ENCODE measurements at regions not wholly inside any gene's neighbourhood (a gene's known extent, or its start where the extent isn't known, plus 50 kb on each side); places are given as distances from the start of the nearest gene placed in this dataset.
"Not testable (repeated sequence)": the region's sequence is repeated elsewhere in the genome, so short reads cannot be mapped to it uniquely, and the experiment has no call there.

DNA sequence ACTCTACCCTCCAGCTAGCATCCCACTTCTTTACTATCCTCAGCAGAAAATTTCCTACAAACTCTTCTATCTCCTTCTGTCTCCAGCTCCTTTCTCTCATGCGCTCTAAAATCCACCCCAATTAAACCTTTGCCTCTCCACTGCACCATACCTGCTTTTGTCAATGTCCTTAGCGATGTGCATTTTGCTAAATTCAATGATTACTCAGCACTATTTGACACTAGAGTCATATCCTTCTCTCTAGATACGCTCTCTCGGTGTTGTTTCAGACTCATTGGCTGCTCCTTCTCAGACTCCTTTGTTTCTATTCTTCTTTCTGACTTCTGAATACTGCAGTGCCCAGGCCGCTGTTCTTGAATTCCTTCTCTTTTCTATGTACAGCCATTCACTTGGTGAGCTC is 144.2 kb downstream of the HLX start:
- in situ Hi-C loops (cut with MboI; ENCODE audit: low sequenced_read_pairs): no loop called here

DNA sequence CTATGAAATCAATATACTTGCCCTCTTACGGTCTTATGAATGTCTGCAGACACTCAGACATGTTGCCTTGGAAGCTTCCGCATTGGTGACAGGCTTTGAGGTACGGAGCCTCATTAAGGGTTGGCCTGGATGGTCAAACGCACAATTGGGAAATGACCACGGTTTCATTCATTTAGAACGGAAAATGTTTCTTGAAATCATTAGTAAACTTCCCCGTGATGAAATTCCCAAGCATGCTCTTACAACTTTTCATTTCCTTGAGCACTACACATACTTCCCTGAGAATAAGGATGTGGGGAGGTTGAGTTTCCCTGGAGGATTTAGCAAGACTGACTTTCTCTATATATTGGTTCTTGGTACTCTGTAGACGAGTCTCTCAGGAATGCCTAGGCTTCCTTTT is 146.3 kb downstream of the HLX start:
- in situ Hi-C loops (cut with MboI; ENCODE audit: low sequenced_read_pairs): no loop called here

DNA sequence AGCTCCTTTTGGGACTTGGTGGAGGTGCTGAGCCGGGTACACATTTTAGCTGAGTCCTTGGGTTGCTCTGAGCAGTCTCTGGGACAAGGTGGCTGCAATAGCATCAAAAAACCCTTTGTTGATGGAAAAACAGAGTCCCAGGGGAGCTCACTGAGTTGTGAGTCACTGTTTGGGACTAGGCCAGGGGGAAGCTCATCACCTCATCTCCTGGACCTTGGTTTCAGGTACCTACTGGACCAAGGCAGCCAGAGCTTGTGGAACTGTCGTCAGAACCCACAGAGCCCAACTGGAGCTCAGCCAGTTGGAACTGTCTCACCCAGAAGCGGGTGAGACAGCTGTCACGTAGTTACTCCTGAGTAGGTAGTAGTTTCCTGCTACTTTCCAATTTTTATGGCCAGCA is 146.7 kb downstream of the HLX start:
- in situ Hi-C loops (cut with MboI; ENCODE audit: low sequenced_read_pairs): no loop called here

DNA sequence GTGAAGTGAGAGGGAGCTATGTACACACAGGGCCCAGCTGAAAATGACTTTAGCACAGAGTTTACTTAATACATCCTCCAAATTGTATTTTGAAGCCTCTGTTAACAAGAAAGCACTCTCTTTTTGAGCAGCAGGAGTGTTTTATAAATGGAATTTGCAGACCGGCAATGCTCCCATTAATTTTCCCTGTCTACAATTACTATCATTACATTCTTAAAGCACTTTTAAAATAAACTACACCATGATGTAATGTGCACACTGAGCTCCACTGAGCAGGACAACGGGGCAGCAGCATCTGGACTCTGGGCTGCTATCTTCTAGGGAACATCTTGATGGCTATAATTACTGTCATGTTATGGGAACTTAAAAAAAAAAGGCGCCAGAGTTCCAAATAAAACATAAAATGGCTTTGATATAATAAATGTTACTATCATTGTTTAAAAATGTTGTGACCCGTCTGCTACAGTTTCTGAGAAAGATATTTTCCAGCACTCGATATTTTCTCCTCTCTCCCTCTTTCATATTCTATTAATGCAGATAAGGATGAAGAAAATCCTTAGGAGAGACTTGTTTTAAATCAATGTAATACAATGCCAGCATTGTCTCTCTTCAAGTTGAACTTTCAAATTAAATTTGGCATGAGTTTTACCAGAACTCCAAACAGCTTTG is 150.9 kb downstream of the HLX start:
- in situ Hi-C loops (cut with MboI; ENCODE audit: low sequenced_read_pairs): no loop called here

DNA sequence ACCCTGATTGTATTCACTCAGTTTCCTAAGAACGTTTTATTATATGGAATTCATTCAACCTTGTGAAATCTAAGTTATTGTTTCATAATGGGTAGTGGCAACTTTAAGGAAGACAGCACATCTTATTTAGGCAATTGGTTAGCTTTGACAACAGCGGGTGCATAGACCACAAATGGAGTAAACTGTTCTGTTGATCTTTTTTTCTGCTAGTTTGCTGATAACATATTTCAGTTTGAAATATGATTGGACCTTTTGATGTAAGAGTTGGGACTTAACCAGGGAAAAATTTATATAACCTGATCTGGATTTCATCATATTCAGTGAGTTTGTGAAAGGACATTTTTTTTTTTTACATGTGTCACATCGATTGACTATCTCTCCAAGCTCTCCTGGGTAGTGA is 151.7 kb downstream of the HLX start:
- in situ Hi-C loops (cut with MboI; ENCODE audit: low sequenced_read_pairs): no loop called here

DNA sequence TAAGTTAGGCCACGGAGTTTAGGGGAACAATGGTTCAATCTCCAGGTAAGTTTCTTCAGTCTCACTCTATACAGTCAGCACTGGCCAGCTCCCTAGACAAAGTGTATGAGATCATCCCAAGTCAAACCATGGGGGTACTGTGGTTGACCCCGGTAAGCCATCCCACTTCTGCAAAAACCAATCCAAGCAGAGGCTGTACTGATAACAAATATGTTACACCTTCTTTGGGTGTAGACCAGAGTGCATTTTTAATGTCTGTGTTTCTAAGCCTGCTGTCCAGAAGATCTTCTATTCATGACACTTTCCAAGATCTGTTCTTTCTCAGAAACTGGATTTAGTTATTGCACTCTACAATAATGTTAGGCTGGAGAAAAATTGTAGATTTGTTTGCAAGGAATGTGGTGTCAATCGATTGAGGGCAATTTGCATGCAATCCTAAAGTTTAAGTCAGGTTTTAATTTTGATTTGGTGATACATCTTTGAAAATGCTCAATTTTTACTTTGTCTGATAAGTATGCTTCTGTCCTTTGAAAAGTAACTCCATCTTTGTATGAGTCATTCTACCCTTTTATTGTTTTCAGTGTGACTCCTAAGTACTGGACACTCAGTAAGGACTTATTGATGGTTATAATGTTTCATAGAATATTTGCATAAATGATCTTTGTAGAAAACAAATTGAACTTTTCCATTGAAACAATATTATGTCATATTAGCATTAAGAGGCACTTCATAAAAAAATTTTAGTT is 152.4 kb downstream of the HLX start:
- in situ Hi-C loops (cut with MboI; ENCODE audit: low sequenced_read_pairs): no loop called here

DNA sequence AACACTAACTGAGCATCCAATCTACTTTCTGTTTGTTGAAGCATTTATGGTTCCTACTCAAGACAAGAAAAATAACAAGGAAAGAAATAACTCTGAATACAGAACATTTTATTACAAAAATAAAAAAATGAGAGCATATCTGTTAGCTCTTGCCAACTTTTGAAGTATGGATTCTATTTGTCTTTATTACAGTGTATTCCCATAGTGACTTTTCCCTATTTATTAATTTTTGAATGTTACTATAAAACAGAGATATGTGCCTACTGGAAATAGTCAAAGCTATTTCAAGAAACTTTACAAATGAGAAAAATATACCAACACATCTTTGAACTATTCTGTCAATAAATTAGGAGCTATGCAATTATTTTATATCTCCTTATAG is 153.0 kb downstream of the HLX start:
- in situ Hi-C loops (cut with MboI; ENCODE audit: low sequenced_read_pairs): no loop called here

DNA sequence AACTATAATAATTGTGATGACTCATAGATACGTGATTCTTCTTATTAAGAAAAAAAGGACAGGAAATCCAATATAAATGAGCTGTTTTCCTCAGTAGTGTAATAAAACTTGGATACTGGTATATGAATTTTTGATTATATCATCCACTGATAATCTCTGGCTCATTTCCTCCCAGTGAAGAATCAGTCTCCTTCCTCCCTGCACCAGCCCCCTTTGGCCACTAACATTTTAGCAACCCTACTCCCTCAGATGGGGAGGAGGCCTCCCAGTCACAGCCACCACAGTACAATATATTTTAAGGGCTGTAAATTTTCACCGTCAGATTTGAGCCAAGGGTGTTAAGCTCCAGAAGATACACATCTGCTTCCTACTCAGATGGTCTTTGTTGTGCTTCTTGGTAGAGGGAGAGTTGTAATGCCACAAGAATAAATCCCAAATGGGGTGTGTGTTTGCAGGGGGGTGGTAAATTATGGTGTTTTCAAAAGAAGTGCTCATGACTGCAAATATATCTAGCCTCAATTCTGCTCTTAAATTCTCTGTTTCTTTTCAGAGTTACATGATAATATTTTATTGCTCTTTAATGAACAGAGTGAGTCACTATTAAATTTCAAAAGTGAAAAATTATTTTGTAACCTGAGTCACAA is 153.5 kb downstream of the HLX start:
- in situ Hi-C loops (cut with MboI; ENCODE audit: low sequenced_read_pairs): no loop called here

DNA sequence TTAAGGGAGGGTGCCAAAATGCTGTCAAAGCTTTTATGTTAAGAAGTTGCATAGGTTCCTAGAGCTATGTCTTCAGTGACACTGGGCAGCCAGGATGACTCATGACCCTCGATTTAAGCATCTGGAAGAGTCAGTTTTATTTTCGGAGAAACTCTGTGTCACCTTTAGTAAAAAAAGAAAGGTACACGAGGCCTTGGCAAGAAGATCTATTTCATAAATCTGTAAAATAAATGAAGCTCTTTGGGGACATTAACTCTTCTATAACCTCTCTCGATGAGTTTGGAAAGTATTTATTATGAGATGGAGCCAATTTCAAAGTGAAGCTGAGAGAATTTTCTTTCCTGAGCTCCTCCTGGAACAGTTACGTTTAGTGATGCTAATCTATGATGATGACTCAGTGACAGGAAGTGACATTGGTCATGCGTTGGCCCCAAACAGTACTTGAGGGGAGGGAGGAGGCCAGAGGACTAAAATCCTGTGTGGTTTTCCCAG is 156.5 kb downstream of the HLX start:
- in situ Hi-C loops (cut with MboI; ENCODE audit: low sequenced_read_pairs): no loop called here

DNA sequence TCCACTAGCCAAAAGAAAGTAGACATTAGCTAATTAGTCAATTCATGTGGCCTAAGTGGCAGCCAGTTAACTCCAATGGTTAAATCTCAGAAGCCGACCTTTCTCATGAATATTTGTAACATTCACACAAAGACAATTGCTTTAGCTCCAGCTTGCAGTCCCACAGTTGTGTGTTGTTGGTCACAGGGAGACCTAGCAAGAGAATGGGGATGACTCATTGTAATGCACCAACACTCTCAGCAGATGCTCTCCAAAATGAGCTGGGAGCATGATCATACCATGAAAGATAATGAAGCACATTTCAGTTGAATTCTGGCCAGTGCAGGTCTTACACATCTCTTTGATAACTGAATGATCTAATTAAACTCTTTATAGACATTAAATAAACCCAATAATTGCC is 160.4 kb downstream of the HLX start:
- in situ Hi-C loops (cut with MboI; ENCODE audit: low sequenced_read_pairs): no loop called here

DNA sequence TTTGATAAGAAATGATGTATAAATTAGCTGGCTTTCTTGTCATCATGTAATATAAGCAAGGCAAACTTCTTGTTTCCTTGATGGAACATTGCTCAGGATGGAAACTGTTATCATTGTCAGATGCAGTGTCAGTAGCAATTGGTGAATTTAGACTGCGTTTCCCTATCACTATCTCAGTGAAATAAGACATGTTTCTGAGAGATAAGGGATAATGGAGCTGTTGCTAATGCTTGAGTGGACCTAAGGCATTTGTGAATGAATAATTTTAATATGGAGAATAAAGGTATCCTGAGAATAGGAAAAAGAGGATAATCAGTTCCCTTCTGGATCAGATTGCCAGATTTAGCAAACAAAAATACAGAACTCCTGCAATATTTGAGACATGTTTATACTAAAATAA is 160.9 kb downstream of the HLX start:
- in situ Hi-C loops (cut with MboI; ENCODE audit: low sequenced_read_pairs): no loop called here

DNA sequence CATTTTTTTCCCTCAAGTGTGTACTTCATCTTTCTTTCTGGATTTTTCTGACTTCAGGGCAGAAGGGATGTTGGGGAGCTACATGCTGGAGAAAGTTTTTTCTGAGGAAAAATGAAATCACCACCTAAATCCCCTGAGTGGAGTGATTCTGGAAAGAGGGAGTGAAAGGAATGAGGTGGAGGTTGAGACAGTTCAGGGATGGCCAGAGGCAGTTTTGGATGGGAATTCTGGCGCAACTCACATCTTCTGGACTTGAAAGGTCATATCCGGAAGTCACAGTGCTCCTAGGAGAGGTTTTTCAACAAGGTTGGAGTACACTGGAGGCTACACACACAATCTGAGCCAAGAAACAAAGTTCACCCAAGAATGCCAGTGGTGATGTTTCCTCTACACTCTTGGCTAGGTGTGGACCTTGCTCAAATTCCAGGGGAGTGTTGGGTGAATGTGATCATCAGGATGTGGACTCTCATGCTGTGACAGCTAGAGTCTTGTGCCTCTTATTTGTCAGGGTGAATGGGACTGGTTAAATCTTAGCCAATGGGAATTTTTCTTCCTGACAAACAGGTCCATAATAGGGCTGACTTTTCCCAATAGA is 161.5 kb downstream of the HLX start:
- in situ Hi-C loops (cut with MboI; ENCODE audit: low sequenced_read_pairs): no loop called here

DNA sequence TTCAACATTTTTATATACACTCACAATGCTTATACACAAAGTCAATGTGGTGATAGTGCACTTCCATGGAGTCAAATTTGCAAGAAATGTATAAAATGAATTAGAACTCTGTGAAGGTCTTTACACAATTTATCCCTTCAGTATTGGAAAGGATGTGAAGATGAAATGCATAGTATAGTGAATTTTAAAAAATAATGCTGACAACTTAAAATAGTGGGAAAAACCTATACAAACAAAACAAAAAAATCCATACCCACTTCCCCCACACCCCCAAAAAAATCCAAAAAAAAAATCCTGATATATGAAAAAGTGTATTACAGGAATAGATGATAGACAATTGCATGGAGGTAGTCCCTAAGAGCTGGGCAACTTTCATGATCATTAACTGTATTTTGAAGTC is 165.3 kb downstream of the HLX start:
- in situ Hi-C loops (cut with MboI; ENCODE audit: low sequenced_read_pairs): no loop called here

DNA sequence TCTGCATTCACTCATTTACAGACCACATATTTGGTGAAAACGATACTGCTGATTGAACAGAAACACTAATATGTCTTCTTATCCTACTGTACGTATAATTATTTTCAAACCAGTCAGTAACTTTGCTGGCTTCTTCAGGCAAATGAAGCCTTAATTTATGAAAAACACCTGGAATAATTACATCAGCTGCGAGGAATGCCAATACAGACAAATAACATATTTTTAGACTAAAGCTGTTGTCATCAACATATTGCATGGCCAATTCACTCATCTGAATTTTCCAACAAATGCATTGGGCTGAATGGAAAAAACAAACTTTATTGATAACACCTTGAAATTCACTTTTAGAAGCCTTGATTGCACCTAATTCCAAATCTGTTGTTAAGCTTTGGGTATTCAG is 165.9 kb downstream of the HLX start:
- in situ Hi-C loops (cut with MboI; ENCODE audit: low sequenced_read_pairs): no loop called here

DNA sequence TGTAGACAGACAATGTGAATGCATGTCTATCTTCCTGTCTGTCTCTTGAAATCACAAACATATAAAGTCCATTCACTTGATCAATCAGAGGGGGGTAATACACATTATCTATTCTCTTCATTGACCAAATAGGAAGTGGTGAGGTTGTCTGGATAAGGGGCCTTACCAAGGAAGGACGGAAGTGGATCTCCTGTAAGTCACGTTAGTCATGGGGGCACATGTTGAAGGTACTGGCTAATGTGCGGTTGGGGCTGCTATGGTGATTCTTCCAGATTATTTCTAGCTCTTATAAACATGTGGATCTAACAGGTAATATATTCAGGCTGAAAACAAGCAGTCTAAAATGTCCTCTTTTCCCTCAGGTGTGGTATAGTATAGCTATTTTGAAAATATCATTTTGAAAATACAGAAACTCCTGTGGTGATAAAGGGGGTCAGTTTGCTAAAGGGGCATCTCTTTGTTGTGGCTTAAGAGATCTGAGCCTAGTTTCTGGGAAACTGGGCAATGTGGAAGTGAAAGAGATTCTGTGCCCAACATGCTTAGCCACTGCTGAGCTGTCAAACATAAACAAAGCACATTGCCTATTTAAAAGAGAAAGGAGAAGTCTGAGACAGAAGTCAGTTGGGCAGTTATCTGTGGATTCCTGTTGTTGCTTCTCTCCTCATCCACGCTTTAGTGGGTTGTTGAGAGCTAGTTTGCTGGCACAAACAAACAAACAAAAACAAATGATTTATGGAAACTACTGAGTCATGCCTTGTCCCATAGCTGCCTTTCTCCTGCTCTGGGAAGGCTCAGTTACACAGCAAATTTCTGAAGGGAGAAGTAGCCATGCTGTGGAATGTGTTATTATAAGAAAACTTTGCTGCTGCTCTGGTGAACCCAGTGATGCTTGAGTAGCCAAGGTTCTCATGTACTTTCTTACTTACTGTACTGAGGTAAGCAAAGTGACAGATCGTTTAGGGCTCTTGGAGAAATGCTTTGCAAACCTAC is 166.9 kb downstream of the HLX start:
- in situ Hi-C loops (cut with MboI; ENCODE audit: low sequenced_read_pairs): no loop called here

DNA sequence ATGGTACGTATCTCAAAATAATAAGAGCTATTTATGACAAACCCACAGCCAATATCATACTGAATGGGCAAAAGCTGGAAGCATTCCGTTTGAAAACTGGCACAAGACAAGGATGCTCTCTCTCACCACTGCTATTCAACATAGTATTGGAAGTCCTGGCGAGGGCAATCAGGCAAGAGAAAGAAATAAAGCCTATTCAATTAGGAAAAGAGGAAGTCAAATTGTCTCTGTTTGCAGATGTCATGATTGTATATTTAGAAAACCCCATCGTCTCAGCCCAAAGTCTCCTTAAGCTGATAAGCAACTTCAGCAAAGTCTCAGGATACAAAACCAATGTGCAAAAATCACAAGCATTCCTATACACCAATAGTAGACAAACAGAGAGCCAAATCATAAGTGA is 172.1 kb downstream of the HLX start:
- in situ Hi-C loops (cut with MboI; ENCODE audit: low sequenced_read_pairs): not testable (repeated sequence)

DNA sequence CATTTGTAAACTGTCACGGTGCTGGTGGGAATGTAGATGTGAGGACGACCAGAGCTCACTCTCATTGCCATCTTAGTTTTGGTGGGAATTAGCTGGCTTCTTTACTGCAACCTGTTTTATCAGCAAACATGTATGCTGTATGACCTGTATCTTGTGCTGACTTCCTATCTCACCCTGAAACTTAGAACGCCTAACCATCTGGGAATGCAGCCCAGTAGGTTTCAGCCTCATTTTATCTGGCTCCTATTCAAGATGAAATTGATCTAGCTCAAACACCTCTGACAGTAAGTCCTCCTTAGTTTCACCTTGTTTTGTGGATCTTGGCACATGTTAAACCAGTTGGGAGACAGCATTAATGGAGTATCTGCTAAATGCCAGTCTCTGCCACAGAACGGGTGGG is 174.6 kb downstream of the HLX start:
- in situ Hi-C loops (cut with MboI; ENCODE audit: low sequenced_read_pairs): no loop called here

DNA sequence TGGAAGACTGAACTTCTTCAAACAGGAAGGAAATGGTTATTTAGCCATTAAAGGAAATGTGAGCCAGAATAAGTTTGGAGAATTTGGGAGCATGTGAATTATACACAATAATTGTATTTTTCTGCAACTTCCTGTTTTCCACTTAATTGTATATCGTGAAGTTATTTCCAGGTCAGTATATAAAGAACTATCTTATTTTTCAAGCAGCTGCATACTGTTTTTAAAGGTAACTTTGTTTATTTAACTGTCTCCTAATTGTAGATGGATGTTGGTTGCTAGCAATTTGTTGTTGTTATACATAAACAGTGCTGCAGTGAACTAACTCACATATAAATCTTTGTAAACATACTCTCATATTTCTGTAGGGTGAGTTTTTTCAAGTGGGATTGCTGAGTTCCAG is 180.3 kb downstream of the HLX start:
- in situ Hi-C loops (cut with MboI; ENCODE audit: low sequenced_read_pairs): no loop called here

DNA sequence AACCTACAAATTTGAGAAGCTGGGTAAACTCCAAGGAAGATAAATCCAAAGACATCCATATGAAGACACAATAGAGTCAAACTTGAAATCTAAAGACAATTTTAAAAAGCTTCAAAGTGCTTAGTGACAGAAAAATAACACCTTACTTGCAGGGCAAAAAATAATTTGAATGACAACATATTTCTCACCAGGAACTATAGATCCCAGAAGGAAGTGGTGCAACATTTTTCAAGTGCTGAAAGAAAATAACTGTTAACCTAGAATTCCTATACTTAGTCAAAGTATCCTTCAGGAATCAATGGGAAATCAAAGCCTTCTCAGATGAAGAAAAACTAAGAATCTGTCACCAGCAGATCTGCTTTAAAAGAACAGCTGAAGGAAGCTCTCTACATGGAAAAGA is 184.4 kb downstream of the HLX start:
- in situ Hi-C loops (cut with MboI; ENCODE audit: low sequenced_read_pairs): no loop called here

DNA sequence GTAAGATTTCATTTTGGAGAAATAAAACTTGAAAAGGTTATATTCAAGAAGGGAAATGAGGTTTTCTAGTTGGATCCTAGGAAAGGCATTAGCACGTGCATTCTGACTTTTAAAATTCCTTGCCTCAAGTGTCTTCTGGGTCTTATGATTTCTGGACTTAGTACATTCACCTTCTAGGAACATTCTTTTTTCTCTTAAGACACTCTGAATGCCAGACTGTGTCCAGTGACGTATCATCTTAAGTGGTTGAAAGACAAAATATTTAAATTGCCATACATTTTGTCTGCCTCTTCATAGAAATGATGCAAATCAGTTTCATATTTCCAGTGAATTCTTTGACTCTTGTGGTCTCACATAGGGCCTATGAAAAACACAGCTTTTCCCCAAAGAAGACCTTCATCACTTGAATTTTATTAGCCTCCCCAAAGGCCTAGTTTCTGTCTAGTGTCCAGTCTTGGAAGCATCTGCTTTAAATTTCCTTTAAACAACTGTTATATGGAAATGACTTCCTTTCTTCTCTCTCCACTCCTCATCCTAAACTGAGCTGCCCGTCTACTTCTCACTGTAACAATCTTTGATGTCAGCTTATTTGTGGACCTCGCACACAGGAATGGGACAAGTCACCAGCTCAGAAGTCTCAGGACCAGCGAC is 187.2 kb downstream of the HLX start:
- in situ Hi-C loops (cut with MboI; ENCODE audit: low sequenced_read_pairs): no loop called here
